Upper lobe of right lung (tissue), 1 donor: ENCODE measurements at regions not wholly inside any gene's neighbourhood (a gene's known extent, or its start where the extent isn't known, plus 50 kb on each side); places are given as distances from the start of the nearest gene placed in this dataset.

Experiments
- ATAC-seq: fragments of 200-7000 bp; cut with Tn5 transposase; one replicate; pipeline ENCODE4 v1.9.1; 2020; ENCODE audit warnings: mild to moderate bottlenecking, moderate library complexity
- DNase-seq: peaks from one replicate; pipeline ENCODE4 v3.0.0-alpha.2; 2020
- H3K27ac ChIP-seq: fragments of 200-600 bp; one replicate; pipeline ENCODE4 v1.8.0; 2022
- H3K27me3 ChIP-seq: fragments of 200-600 bp; one replicate; pipeline ENCODE4 v1.8.0; 2022; ENCODE audit warnings: mild to moderate bottlenecking
- H3K36me3 ChIP-seq: fragments of 200-600 bp; one replicate; pipeline ENCODE4 v1.8.0; 2022
- H3K4me1 ChIP-seq: fragments of 200-600 bp; one replicate; pipeline ENCODE4 v1.8.0; 2022
- H3K4me3 ChIP-seq: fragments of 200-600 bp; one replicate; pipeline ENCODE4 v1.8.0; 2022; ENCODE audit warnings: mild to moderate bottlenecking
- H3K9me3 ChIP-seq: fragments of 200-600 bp; one replicate; pipeline ENCODE4 v1.8.0; 2022
- intact Hi-C: fragments of 100-400 bp; cut with DNase I; formaldehyde crosslinking; loops from one replicate; pipeline ENCODE4 v1.11.0; 2022
- TF ChIP-seq, protein P1 (sequence below): fragments of 200-600 bp; IDR thresholded peaks from one replicate; pipeline ENCODE4 v1.8.0; 2022; ENCODE audit warnings: antibody characterized with exemption
- donor health status: DM: no; HTN: yes; CAD: no; lungs with severe emphysema.

DNA sequence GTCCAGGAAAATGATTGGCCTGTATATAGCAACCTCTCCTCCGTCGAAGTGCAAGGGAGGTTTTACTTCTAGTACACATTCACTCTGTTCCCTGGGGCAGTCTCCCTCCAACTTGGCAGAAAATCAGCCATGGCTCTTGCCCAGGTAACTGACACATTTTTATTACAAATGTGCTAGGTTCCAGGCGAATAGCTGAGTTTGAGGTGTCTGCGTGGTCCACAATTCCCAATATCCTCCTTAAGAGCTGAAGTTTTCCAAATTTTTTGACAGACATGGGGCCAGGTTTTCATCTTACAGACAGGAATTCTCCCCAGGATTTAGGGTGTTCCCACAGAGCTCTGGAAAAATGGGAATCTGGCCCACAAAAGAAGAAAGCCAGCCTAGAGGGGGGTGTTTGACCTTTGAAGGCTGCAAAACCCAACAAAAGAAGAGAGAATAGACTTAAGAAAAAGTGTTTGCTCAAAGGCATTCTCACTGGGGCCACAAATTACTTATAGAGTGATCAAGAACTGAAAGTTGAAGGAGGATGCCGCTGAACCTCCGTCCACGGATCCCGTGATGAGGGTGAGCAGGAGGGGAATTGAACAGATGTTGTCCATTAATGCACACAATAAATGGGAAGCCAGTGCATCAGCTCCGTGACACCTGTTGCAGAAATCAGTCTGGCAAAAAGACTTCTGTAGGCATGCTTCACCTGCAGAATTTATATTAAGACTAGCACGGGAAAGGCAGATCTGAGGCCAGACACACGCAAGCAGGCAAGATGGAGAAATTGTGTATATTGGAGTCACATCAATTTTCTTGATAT lies 242.3 kb upstream of the COPS8 start:
- H3K4me1 ChIP-seq, result no peaks in the 10 kb centered on the region
- H3K4me3 ChIP-seq, result no peak overlapping the region
- H3K27ac ChIP-seq, result no peak overlapping the region
- no peaks in the 10 kb centered on the region for H3K27me3 ChIP-seq
- intact Hi-C loops, result no loop called here
- TF ChIP-seq, protein P1, sequence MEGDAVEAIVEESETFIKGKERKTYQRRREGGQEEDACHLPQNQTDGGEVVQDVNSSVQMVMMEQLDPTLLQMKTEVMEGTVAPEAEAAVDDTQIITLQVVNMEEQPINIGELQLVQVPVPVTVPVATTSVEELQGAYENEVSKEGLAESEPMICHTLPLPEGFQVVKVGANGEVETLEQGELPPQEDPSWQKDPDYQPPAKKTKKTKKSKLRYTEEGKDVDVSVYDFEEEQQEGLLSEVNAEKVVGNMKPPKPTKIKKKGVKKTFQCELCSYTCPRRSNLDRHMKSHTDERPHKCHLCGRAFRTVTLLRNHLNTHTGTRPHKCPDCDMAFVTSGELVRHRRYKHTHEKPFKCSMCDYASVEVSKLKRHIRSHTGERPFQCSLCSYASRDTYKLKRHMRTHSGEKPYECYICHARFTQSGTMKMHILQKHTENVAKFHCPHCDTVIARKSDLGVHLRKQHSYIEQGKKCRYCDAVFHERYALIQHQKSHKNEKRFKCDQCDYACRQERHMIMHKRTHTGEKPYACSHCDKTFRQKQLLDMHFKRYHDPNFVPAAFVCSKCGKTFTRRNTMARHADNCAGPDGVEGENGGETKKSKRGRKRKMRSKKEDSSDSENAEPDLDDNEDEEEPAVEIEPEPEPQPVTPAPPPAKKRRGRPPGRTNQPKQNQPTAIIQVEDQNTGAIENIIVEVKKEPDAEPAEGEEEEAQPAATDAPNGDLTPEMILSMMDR, result no peak
- DNase-seq (no peak), ATAC-seq (no peak)
- H3K36me3 ChIP-seq, result no peaks in the 10 kb centered on the region
- H3K9me3 ChIP-seq, result no peaks in the 10 kb centered on the region

DNA sequence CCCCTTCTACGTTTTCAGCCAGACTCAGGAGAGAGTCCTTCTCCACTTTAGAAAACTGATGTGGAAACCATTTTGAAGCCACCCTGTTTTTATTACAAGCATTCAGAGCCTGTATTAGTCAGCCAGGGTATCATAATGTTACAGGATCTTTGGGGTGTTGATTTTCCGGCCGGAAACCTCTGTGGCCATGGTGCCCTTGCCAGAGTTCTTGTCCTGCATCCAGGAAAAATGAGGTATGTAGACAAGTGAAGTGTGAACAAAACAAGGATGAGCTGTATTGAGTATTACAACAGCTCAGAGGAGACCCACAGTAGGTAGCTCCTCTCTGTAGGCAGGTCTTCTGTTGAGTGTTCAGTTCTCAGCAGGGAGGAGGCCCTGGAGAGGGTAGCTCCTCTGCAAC lies 241.0 kb upstream of the COPS8 start:
- Histone ChIP-seq H3K27me3 (no peaks in the 10 kb centered on the region), H3K4me1 (no peaks in the 10 kb centered on the region), H3K36me3 (no peaks in the 10 kb centered on the region), H3K27ac (no peak overlapping the region), H3K9me3 (no peaks in the 10 kb centered on the region), H3K4me3 (no peak overlapping the region)
- TF ChIP-seq, protein P1, result no peak
- no peak for ATAC-seq
- intact Hi-C loops, result no loop called here
- no peak for DNase-seq

DNA sequence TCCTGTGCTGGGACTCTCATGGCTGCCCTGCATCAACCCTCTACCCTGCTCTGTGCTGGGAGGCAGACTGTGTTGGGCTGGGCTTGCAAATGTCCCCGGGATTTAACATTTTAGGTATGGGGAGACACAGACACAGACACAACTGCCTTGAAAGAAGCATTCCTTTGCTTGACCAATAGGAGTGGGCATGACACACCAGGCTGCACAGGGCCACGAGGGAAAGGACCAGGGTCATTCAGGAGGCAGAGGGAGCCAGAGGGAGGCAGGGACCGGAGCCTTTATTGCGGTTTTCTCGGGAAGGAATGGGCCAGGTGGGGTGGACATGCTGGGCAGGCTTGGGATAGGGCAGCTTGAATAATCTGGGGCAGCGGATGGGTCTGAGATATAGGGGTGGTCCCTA lies 238.7 kb upstream of the COPS8 start:
- Histone ChIP-seq H3K4me1 (peaks cover 3% of the 10 kb centered on the region), H3K27me3 (no peaks in the 10 kb centered on the region), H3K9me3 (no peaks in the 10 kb centered on the region), H3K36me3 (no peaks in the 10 kb centered on the region), H3K27ac (no peak overlapping the region), H3K4me3 (no peak overlapping the region)
- ATAC-seq, result no peak
- DNase-seq, result no peak
- TF ChIP-seq, protein P1, result no peak
- intact Hi-C loops, result no loop called here

DNA sequence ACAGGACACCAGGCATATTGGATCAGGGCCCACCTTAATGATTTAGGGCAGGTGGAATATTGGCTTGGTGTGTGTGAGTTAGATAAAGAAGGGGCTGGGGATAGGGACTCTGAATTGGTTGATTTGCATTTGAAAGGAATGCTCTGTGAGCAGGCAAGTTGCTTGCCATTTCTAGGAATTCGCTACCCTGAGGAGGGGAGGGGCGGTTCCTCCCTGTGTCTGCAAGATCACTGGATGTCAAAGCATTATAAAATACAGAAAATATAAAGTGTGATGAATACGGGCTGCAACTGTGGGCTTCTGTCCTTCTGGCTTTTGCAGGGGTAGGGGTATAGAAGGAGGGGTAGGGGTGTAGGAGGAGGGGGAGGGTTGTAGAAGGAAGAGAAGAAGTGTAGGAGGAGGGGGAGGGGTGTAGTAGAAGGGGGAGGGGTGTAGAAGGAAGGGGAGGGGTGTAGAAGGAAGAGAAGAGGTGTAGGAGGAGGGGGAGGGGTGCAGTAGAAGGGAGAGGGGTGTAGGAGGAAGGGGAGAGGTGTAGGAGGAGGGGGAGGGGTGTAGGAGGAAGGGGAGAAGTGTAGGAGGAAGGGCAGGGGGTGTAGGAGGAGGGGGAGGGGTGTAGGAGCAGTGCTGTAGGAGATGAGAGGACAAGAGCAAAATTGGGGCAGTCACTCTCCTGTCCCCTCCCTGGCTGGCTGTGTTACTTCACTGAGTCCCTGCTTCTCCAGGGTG lies 238.0 kb upstream of the COPS8 start:
- ATAC-seq, result no peak
- peaks cover 8% of the 10 kb centered on the region for H3K4me1 ChIP-seq

DNA sequence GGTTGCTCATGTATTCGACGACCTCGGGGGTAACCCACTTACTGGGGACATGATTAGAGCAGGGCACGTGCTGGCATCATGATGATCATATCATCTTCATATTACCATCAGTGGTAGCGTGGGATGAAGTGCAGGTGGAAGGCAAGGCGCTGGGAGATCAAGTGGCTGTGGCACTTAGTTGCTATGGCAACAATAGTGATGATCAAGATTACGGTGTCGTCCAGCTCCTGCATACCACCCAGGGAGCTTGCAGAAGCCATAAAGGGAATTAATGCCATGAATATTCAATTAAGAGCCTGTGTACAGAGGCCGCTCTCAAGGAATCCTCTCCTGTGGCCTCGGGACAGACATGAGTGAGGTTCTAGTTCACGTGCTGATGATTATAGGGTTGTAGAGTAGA lies 237.2 kb upstream of the COPS8 start:
- no peak for ATAC-seq
- no peaks in the 10 kb centered on the region for H3K9me3 ChIP-seq
- H3K4me1 ChIP-seq, result peaks cover 12% of the 10 kb centered on the region
- no peaks in the 10 kb centered on the region for H3K36me3 ChIP-seq
- DNase-seq, result no peak
- H3K4me3 ChIP-seq, result no peak overlapping the region
- TF ChIP-seq, protein P1, result no peak
- intact Hi-C loops, result no loop called here
- no peaks in the 10 kb centered on the region for H3K27me3 ChIP-seq
- H3K27ac ChIP-seq, result no peak overlapping the region

More for the DNA sequence above, 238.0 kb upstream of the COPS8 start:
- H3K9me3 ChIP-seq, result no peaks in the 10 kb centered on the region
- DNase-seq, result no peak
- H3K27me3 ChIP-seq, result no peaks in the 10 kb centered on the region
- TF ChIP-seq, protein P1, result no peak
- H3K36me3 ChIP-seq, result no peaks in the 10 kb centered on the region
- intact Hi-C loops, result no loop called here
- no peak overlapping the region for H3K27ac ChIP-seq
- no peak overlapping the region for H3K4me3 ChIP-seq
